ENCODE measurements at regions not wholly inside any gene's neighbourhood (a gene's known extent, or its start where the extent isn't known, plus 50 kb on each side); places are given as distances from the start of the nearest gene placed in this dataset.

- DNase-seq: no peak
Observed at GRCh38 chr5:7955476-7955875, 86.5 kb downstream of the MTRR start.

- no peak for DNase-seq
Observed at GRCh38 chr5:7957329-7957728, 88.4 kb downstream of the MTRR start.

- DNase-seq: no peak
Observed at GRCh38 chr5:7960142-7960541, 91.2 kb downstream of the MTRR start.

GRCh38 chr5:7961540-7961939 lies 92.6 kb downstream of the MTRR start:
- DNase-seq: no peak

- DNase-seq: no peak
Observed at GRCh38 chr5:7970816-7971215, 101.9 kb downstream of the MTRR start.

GRCh38 chr5:7976411-7977190 lies 107.7 kb downstream of the MTRR start:
- no peak for DNase-seq

- DNase-seq: no peak
Observed at GRCh38 chr5:7978114-7978513, 109.2 kb downstream of the MTRR start.

- DNase-seq: no peak
Observed at GRCh38 chr5:7978991-7979390, 110.0 kb downstream of the MTRR start.

- no peak for DNase-seq
Observed at GRCh38 chr5:7980881-7981280, 111.9 kb downstream of the MTRR start.

GRCh38 chr5:7983433-7983832 lies 114.5 kb downstream of the MTRR start:
- DNase-seq: no peak

- DNase-seq: peak; percentile 31
Observed at GRCh38 chr5:7991125-7991821, 122.3 kb downstream of the MTRR start.

GRCh38 chr5:7995688-7996294 lies 126.8 kb downstream of the MTRR start:
- DNase-seq: no peak

GRCh38 chr5:8005416-8005815 lies 136.5 kb downstream of the MTRR start:
- no peak for DNase-seq

- no peak for DNase-seq
Observed at GRCh38 chr5:8012131-8012977, 143.4 kb downstream of the MTRR start.

- no peak for DNase-seq
Observed at GRCh38 chr5:8013948-8014710, 145.2 kb downstream of the MTRR start.

GRCh38 chr5:8019719-8020218 lies 150.8 kb downstream of the MTRR start:
- no peak for DNase-seq

- no peak for DNase-seq
Observed at GRCh38 chr5:8020861-8021514, 152.0 kb downstream of the MTRR start.

GRCh38 chr5:8028243-8028642 lies 159.3 kb downstream of the MTRR start:
- no peak for DNase-seq

- DNase-seq: no peak
Observed at GRCh38 chr5:8033261-8033660, 164.3 kb downstream of the MTRR start.

GRCh38 chr5:8034852-8035251 lies 165.9 kb downstream of the MTRR start:
- no peak for DNase-seq

- DNase-seq: no peak
Observed at GRCh38 chr5:8048920-8049319, 180.0 kb downstream of the MTRR start.

Measured in COR-L47 (cell line).